T47D (cell line): ENCODE measurements at regions not wholly inside any gene's neighbourhood (a gene's known extent, or its start where the extent isn't known, plus 50 kb on each side); places are given as distances from the start of the nearest gene placed in this dataset.

ENCODE experiments used
- DNase-seq, 2 experiments: peaks; one replicate each; pipeline versions ENCODE4 v3.0.0 to v3.0.0-alpha.2; 2011 to 2012; ENCODE audit warnings: low read depth in 1 of 2, low spot score in 1 of 2
- JUND ChIP-seq: IDR thresholded peaks from 2 replicates; pipeline ENCODE4 v1.6.1; 2012; ENCODE audit warnings: low read depth
- in situ Hi-C: cut with HindIII; loops from 2 replicates; pipeline ENCODE4 v1.10.0; 2016; ENCODE audit warnings: low sequenced_read_pairs, low pct_unique_long_range_greater_than_20kb

GRCh38 chr12:63302941-63303536, 152.0 kb upstream of the AVPR1A start:
- TF ChIP-seq JUND = no peak
- DNase-seq = no peak
- in situ Hi-C loops = no loop called here

DNA sequence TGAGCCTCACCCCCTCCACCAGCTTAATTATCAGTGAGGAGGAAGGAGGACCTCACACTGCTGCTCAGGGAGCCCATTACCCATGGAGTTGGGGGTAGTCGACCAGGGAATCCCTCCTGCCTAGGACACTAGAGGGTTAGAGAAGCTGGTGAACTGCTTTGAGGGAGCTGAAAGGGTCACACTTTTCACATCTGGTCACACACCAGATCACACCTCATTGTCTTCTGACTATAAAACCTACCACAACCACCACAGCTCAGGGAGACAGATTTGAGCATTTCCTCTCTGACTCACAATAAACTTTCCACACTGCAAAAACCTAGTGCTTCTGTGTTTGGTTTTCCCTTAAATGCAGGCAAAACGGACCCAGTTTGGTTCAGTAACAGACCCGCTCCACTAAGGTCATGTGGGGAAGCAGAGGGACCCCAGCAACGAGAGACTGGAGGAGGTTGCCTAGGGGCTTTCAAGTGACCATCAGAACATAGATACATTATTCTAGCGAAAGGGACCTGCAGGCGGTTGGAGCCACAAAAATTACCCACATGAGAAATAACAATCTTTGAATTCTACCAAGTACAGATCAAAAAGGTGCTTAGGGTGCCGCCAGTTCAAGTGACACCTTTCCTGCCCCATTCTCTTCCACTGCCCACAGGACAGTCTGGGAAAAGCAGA, 151.4 kb upstream of the AVPR1A start:
- no peak for TF ChIP-seq JUND
- DNase-seq = no peak
- in situ Hi-C loops = no loop called here

- no peak for DNase-seq
- TF ChIP-seq JUND = no peak
- in situ Hi-C loops = no loop called here
Observed at GRCh38 chr12:63301311-63301710, 150.3 kb upstream of the AVPR1A start.

GRCh38 chr12:63298386-63298930, 147.5 kb upstream of the AVPR1A start:
- no peak for TF ChIP-seq JUND
- no peak for DNase-seq
- in situ Hi-C loops = no loop called here

DNA sequence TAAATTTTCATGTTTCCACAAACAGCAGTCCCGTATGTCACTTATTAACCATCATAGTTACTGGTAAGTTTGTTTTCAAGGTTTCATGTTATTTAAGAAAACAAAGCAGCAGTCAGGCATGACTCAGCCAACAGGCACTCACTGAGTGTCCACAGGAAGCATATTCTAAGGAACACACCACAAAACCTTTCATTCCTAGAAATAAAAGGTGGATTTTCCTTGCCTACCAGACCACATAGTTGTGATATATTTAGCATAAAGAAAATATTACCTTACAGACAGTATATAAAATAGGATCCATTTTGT, 143.3 kb upstream of the AVPR1A start:
- in situ Hi-C loops = no loop called here
- no peak for DNase-seq
- TF ChIP-seq JUND = no peak

- in situ Hi-C loops = no loop called here
Observed at GRCh38 chr12:63292471-63293221, 141.6 kb upstream of the AVPR1A start.

DNA sequence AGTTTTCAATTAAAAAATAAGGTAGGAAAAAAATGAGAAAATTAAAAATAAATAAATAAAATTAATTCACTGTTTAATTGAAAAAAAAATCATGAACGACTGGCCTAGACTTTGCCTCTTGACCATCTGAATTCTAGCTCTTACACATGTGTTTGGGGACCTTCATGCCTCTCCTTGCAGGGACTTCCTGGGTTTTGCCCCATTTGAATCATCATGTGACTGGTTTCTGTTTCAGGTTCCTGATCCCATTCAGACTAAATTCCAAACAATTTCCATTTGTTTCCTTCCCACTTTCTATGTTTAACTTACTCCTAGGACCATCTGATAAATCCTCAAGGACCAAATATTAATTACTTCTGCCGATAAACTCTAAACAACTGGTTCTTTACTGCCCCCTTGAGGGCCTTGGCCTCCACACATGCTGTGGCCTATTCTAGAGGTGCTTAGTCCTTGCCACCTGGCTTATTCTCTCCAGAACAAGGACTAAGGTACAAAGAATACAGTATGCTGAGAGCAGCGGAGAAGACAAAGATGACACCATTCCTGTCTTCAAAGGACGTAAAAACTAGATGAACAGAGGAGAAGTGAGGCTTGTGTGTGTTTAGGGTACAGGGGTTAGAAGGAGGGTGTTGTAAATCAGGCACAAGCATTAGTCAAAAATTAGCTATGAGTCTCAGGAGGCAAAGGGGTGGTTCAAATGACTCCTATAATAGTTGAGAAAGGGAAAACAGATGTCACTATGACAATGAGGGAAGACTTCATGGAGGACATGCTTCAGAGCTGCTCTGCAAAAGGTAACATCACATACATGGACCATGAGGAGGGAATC, 125.8 kb upstream of the AVPR1A start:
- peak in 1 of 2 experiments; percentile 73 for DNase-seq
- no peak for TF ChIP-seq JUND
- in situ Hi-C loops = no loop called here

More at GRCh38 chr12:63292471-63293221, 141.6 kb upstream of the AVPR1A start:
- TF ChIP-seq JUND = no peak
- no peak for DNase-seq

DNA sequence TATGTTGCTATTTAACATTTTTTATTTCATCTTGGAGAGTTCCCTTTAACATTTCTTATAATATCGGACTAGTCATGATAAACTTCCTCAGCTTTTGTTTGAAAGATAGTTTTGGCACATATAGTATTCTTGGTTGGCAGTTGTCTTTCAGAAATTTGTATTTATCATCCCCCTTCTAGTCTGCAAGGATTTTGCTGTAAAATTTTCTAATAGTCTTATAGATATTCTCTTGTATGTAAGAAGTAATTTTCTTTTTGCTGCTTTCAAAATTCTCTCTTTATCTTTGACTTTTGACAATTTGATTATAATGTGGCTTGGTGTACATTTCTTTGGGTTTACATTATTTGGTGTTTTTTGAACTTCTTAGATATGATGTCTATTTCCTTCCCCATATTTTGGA, 116.0 kb upstream of the AVPR1A start:
- DNase-seq = no peak
- in situ Hi-C loops = no loop called here
- no peak for TF ChIP-seq JUND

- TF ChIP-seq JUND = no peak
- no peak for DNase-seq
- in situ Hi-C loops = no loop called here
Observed at GRCh38 chr12:63264629-63265028, 113.6 kb upstream of the AVPR1A start.

DNA sequence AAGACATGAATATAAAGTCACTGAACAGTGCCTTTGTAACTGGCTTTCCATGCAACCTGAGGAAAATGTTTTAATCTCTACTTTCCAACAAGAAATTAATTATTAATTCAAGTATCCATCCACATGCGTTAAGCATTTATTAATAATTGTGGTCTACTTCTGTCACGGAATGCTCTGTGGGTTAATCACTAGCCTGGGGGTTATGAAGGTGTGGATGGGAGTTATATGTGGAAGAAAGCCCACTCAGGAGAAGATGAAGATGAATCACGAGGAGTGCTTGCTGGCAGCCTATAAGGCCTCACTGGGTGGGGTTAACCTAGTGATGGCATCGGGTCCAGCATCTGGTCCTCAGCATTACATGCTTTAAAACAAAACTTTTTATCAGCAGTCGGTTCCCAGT, 99.5 kb upstream of the AVPR1A start:
- no peak for TF ChIP-seq JUND
- DNase-seq = no peak
- in situ Hi-C loops = no loop called here

GRCh38 chr12:63238892-63239291, 87.9 kb upstream of the AVPR1A start:
- in situ Hi-C loops = no loop called here
- DNase-seq = no peak
- no peak for TF ChIP-seq JUND

- no peak for TF ChIP-seq JUND
- in situ Hi-C loops = no loop called here
- no peak for DNase-seq
Observed at GRCh38 chr12:63232896-63233295, 81.9 kb upstream of the AVPR1A start.
